Caco-2 (cell line): ENCODE measurements at regions not wholly inside any gene's neighbourhood (a gene's known extent, or its start where the extent isn't known, plus 50 kb on each side); places are given as distances from the start of the nearest gene placed in this dataset.
"Not testable (repeated sequence)": the region's sequence is repeated elsewhere in the genome, so short reads cannot be mapped to it uniquely, and the experiment has no call there.

Source experiments
- BruUV-seq: library from RNA; stranded (reverse); fragments of 400-500 nt; replicated peaks from 2 replicates; lab custom pipeline; 2021; lab: Mats Ljungman, UMichigan
- CTCF ChIA-PET: fragments of 300-600 bp; sonication (Branson Sonifier 250); formaldehyde crosslinking; loops from one replicate; lab custom pipeline; 2022; ENCODE audit warnings: antibody characterized with exemption; lab: Charles Lee
- POLR2A ChIA-PET: fragments of 300-600 bp; sonication (Branson Sonifier 250); formaldehyde crosslinking; loops from one replicate; lab custom pipeline; 2022; ENCODE audit warnings: antibody characterized with exemption; lab: Charles Lee
- DNase-seq, 2 experiments: peaks; one replicate each; pipeline versions ENCODE4 v3.0.0 to v3.0.0-alpha.2; 2020 to 2022
- H3K27me3 ChIP-seq: replicated peaks from 2 replicates; pipeline ENCODE4 v1.6.0; 2011; ENCODE audit warnings: low read length; ENCODE audit not compliant: control insufficient read depth, insufficient read depth
- H3K36me3 ChIP-seq: 2 replicates; pipeline ENCODE4 v1.5.1; 2011; ENCODE audit warnings: low read length; ENCODE audit not compliant: control insufficient read depth, insufficient read depth
- H3K4me1 ChIP-seq: fragments of 250-450 bp; sonication (Bioruptor Pico); 2 replicates; pipeline ENCODE4 v1.5.1; 2020; ENCODE audit warnings: mild to moderate bottlenecking
- H3K4me3 ChIP-seq: 2 replicates; pipeline ENCODE4 v1.5.1; 2011; ENCODE audit warnings: low read depth, mild to moderate bottlenecking, control low read depth, low read length
- H3K9me3 ChIP-seq: fragments of 250-450 bp; sonication (Bioruptor Pico); 2 replicates; pipeline ENCODE4 v1.5.1; 2020; ENCODE audit warnings: mild to moderate bottlenecking, moderate library complexity
- H3K27ac Mint-ChIP-seq: one replicate; pipeline ENCODE4 v1.8.0; 2022; ENCODE audit warnings: mixed read lengths; ENCODE audit not compliant: unreplicated experiment
- H3K27me3 Mint-ChIP-seq: one replicate; pipeline ENCODE4 v1.8.0; 2022; ENCODE audit warnings: mixed read lengths; ENCODE audit not compliant: insufficient read depth, unreplicated experiment
- H3K36me3 Mint-ChIP-seq: one replicate; pipeline ENCODE4 v1.8.0; 2022; ENCODE audit warnings: mild to moderate bottlenecking, mixed read lengths; ENCODE audit not compliant: insufficient read depth, unreplicated experiment
- H3K4me1 Mint-ChIP-seq: one replicate; pipeline ENCODE4 v1.8.0; 2022; ENCODE audit warnings: low read depth, mixed read lengths; ENCODE audit not compliant: unreplicated experiment
- H3K4me3 Mint-ChIP-seq: one replicate; pipeline ENCODE4 v1.8.0; 2022; ENCODE audit warnings: mild to moderate bottlenecking, moderate library complexity, mixed read lengths; ENCODE audit not compliant: unreplicated experiment
- H3K9me3 Mint-ChIP-seq: one replicate; pipeline ENCODE4 v1.8.0; 2022; ENCODE audit warnings: mixed read lengths; ENCODE audit not compliant: unreplicated experiment
- CTCF ChIP-seq, 2 experiments: fragments of 200-600 bp in 1 of 2; IDR thresholded peaks; 1 replicate in 1 of 2; 2 replicates in 1 of 2; pipeline versions ENCODE4 v1.5.1 to v1.8.0; 2011 to 2022; ENCODE audit warnings: antibody characterized with exemption in 1 of 2, control low read depth in 1 of 2, inconsistent platforms in 1 of 2, low read depth in 1 of 2, low read length in 1 of 2, mild to moderate bottlenecking in 1 of 2, moderate library complexity in 1 of 2; ENCODE audit not compliant: insufficient read depth in 1 of 2, severe bottlenecking in 1 of 2, unreplicated experiment in 1 of 2
- intact Hi-C: fragments of 100-400 bp; cut with micrococcal nuclease; formaldehyde crosslinking; loops from one replicate; pipeline ENCODE4 v1.10.0; 2022; ENCODE audit not compliant: unreplicated experiment

- H3K9me3 Mint-ChIP-seq, result no peaks in the 10 kb centered on the region
- intact Hi-C loops, result no loop called here
- DNase-seq, result no peak
- no peak overlapping the region for H3K27ac Mint-ChIP-seq
- Histone ChIP-seq H3K9me3 (no peaks in the 10 kb centered on the region), H3K4me3 (no peak overlapping the region), H3K36me3 (0 out of 2 replicates have a peak, but pooled peaks cover 1% of the 10 kb centered on the region), H3K4me1 (no peaks in the 10 kb centered on the region), H3K27me3 (no peaks in the 10 kb centered on the region)
- ChIA-PET POLR2A (no interaction called here), CTCF (no interaction called here)
- H3K4me1 Mint-ChIP-seq, result no peaks in the 10 kb centered on the region
- no peaks in the 10 kb centered on the region for H3K36me3 Mint-ChIP-seq
- no TSS peak for BruUV-seq
- H3K4me3 Mint-ChIP-seq, result no peak overlapping the region
- TF ChIP-seq CTCF (IDR thresholded peaks at IDR 0.05; ENCODE audit: insufficient read depth in 1 of 2, low read depth in 1 of 2, low read length in 1 of 2, severe bottlenecking in 1 of 2, unreplicated experiment in 1 of 2), result no peak
- H3K27me3 Mint-ChIP-seq, result peaks cover 2% of the 10 kb centered on the region
These were observed 169.7 kb upstream of the TMEM45B start for GRCh38 chr11:129645943-129646342.

GRCh38 chr11:129650044-129650443 lies 165.6 kb upstream of the TMEM45B start:
- H3K9me3 Mint-ChIP-seq, H3K27me3 ChIP-seq, H3K4me1 Mint-ChIP-seq, POLR2A ChIA-PET, H3K36me3 ChIP-seq, H3K27me3 Mint-ChIP-seq, H3K4me3 Mint-ChIP-seq, H3K9me3 ChIP-seq, H3K4me3 ChIP-seq, H3K36me3 Mint-ChIP-seq, BruUV-seq, CTCF ChIA-PET, H3K27ac Mint-ChIP-seq, H3K4me1 ChIP-seq, intact Hi-C loops, DNase-seq: not testable (repeated sequence)

GRCh38 chr11:129652835-129653234 lies 162.8 kb upstream of the TMEM45B start:
- POLR2A ChIA-PET, result no interaction called here
- H3K27me3 ChIP-seq, result no peaks in the 10 kb centered on the region
- Mint-ChIP-seq H3K36me3 (no peaks in the 10 kb centered on the region), H3K9me3 (peaks cover 24% of the 10 kb centered on the region), H3K27ac (no peak overlapping the region), H3K4me1 (no peaks in the 10 kb centered on the region), H3K27me3 (peaks cover 3% of the 10 kb centered on the region), H3K4me3 (no peak overlapping the region)
- intact Hi-C loops, result loop anchor here (1.0 to 2.0 kb wide), 2 partner anchors 276 to 289 kb away; no protein-coding TSS in a partner anchor
- TF ChIP-seq CTCF (IDR thresholded peaks at IDR 0.05; ENCODE audit: insufficient read depth in 1 of 2, low read depth in 1 of 2, low read length in 1 of 2, severe bottlenecking in 1 of 2, unreplicated experiment in 1 of 2), result no peak
- peaks cover 12% of the 10 kb centered on the region for H3K9me3 ChIP-seq
- CTCF ChIA-PET, result interaction anchor here (1.7 kb wide), 1 partner anchor 277 kb away, joined by 8 read pairs; the partner anchor contains the start of gene BARX2
- H3K4me1 ChIP-seq, result no peaks in the 10 kb centered on the region
- H3K4me3 ChIP-seq, result no peak overlapping the region
- no TSS peak for BruUV-seq
- DNase-seq, result no peak
- H3K36me3 ChIP-seq, result no peaks in the 10 kb centered on the region
